Right ventricle myocardium inferior (tissue), 1 donor: ENCODE measurements at regions not wholly inside any gene's neighbourhood (a gene's known extent, or its start where the extent isn't known, plus 50 kb on each side); places are given as distances from the start of the nearest gene placed in this dataset.
"Not testable (repeated sequence)": the region's sequence is repeated elsewhere in the genome, so short reads cannot be mapped to it uniquely, and the experiment has no call there.

ENCODE experiments used
- ATAC-seq: fragments of 200-7000 bp; cut with Tn5 transposase; one replicate; pipeline ENCODE4 v1.9.1; 2020; ENCODE audit warnings: mild to moderate bottlenecking, moderate library complexity
- DNase-seq: peaks from one replicate; pipeline ENCODE4 v3.0.0; 2021; ENCODE audit errors: missing footprints
- intact Hi-C: fragments of 100-400 bp; cut with DNase I; formaldehyde crosslinking; loops from one replicate; pipeline ENCODE4 v1.11.0; 2022
- donor health status: DM: no; HTN: yes; CAD: no; lungs with severe emphysema.

GRCh38 chr3:107461721-107462120 is 61.0 kb upstream of the BBX start:
- ATAC-seq, result no peak
- DNase-seq, result no peak
- intact Hi-C loops, result no loop called here

- intact Hi-C loops, result no loop called here
- DNase-seq (no peak), ATAC-seq (no peak)
Measured at GRCh38 chr3:107464037-107464436, 58.7 kb upstream of the BBX start.

- DNase-seq (no peak), ATAC-seq (no peak)
- intact Hi-C loops, result no loop called here
Measured at GRCh38 chr3:107465064-107465631, 57.6 kb upstream of the BBX start.

- intact Hi-C loops, result no loop called here
- no peak for DNase-seq
- no peak for ATAC-seq
Measured at GRCh38 chr3:107468782-107469181, 54.0 kb upstream of the BBX start.

DNA sequence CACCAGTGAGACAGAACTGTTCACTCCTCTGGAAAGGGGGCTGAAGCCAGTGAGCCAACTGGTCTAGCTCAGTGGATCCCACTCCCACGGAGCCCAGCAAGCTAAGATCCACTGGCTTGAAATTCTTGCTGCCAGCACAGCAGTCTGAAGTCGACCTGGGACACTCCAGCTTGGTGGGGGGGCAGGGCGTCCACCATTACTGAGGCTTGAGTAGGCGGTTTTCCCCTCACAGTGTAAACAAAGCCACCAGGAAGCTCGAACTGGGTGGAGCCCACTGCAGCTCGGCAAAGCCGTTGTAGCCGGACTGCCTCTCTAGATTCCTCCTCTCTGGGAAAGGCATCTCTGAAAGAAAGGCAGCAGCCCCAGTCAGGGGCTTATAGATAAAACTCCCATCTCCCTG is 52.3 kb upstream of the BBX start:
- ATAC-seq, DNase-seq, intact Hi-C loops: not testable (repeated sequence)
